Suppressor macrophage (primary cell): ENCODE measurements at regions not wholly inside any gene's neighbourhood (a gene's known extent, or its start where the extent isn't known, plus 50 kb on each side); places are given as distances from the start of the nearest gene placed in this dataset.
"Not testable (repeated sequence)": the region's sequence is repeated elsewhere in the genome, so short reads cannot be mapped to it uniquely, and the experiment has no call there.

Source experiments
- DNase-seq, 4 experiments: peaks; one replicate each; pipeline ENCODE4 v3.0.0-alpha.2; 2020 to 2022

DNA sequence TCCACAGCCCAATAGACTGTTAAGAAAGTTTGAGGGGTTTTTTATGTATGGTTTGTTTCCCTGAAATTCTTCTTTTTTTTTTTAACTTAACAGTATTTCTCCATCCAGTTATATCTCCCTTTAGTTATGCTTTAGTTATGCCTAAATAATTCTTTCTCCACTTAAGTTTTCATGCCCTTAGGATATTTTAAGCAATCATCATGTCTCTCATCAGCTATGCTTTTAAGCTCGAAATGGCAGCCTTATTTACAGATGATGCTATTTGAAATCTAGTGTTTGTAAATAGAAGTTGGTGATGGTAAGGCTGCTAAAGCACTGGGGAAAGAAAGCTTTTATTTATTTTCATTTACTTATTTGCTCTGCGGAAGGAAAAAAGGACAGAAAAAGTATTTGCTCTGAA, 439.3 kb downstream of the TFAP2B start:
- no peak for DNase-seq

DNA sequence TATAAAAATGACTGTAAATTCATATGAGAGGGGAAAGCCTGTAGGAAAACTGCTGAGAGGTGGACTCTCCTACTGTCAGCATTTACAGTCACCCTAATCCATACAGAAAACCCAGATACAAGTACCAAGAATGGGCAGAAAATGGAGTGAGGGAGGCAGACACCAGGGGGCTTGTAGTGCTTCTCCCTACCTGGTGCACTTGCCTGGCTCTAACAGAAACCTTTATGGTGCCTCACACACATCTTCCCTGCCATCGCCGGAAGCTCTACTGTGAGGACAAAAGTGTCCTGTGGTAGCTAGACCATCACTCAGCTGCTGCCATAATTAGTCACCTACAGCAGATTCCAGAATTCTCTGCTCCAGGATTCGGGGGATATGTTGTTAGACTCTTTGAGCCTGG, 441.3 kb downstream of the TFAP2B start:
- DNase-seq, result no peak

DNA sequence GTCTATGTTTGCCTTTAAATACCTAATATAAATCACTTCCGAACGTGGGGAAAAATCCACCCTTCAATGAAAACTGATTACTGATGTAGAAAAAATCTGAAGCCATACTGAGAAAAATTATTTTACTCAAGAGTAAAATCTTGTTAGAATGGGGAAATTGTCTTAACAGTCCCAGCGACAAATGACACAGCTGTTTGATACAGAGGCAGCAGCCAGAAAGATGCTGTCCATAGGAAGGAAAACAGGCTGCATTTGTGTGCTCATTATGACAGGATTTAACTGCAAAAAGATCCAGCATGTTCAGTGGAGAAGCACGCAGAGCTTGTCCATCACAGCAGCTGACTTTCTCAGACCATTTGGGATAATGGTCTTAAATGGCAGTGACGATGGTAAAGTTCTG, 443.0 kb downstream of the TFAP2B start:
- DNase-seq, result no peak

DNA sequence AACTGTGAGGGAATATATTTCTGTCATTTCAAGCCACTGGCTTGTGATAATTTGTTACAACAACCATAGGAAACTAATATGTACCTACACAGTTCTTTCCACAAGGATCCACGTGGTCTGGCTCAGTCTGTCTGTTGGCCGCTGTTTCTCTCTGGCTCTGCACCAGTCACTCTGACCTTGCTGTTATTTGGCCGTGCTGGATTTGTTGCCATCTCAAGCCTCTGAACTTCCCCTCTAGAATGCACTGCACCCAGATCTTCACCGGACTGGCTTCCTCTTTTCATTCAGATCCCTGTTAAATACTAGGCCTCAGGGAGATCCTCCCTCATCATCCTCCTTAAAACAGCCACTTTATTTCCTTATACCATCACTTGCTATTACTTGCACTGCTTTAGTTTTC, 446.8 kb downstream of the TFAP2B start:
- DNase-seq, result peak; percentile 64 to 84 (median 78)

DNA sequence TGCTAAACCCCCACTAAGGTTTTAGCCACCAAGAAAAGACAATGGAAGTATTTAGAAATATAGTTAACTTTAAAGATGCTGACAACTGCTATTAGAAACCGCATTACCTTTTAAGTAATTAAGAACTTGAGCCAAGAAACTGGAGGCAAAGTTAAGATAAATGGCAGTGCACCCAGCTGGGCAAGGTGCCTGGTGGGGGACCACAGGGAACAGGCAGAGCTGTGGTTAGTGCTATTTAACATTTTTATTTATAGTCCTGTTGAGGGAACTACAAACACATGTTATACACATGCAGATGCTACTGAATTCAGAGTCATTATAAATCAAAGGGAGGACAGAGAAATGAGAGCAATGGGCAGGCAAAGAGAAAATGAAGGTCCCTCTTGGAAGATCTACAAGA, 447.9 kb downstream of the TFAP2B start:
- no peak for DNase-seq

DNA sequence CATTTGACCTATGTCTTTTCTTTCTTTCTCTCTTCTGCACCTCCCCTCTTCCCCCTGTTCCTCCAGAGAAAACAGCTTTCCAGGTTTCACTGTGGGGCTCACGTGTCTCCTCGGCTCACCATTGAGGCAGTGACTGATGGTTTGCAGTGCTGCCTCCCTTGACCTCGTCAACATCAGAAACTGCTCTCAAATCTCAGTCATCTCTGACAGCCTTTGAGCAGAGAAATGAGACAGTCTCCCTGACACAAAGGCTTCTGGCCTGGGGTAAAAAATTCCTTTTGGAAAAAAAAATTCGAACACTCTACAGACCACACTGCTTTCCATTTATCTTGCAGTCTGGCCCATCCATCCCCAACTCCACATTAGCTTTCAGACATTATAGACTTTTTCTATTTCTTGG, 450.0 kb downstream of the TFAP2B start:
- no peak for DNase-seq

DNA sequence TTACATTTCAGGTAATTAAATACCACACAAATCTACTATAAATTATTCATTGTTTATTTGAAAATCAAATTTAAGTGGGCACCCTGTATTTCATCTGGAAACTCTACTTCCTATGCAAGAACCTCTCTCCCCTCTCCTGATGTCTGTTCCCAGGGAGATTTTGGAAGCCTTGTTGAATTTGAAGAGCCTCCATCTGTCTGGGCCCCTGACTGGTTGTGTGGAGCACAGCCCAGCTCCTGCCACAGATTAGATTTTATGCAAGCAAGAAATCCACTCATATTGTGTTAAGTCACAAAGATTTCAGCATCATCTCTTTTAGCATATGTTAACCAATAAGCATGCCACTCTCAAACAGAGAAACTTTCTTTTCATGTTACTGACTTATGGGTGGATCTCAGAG, 451.2 kb downstream of the TFAP2B start:
- no peak for DNase-seq

DNA sequence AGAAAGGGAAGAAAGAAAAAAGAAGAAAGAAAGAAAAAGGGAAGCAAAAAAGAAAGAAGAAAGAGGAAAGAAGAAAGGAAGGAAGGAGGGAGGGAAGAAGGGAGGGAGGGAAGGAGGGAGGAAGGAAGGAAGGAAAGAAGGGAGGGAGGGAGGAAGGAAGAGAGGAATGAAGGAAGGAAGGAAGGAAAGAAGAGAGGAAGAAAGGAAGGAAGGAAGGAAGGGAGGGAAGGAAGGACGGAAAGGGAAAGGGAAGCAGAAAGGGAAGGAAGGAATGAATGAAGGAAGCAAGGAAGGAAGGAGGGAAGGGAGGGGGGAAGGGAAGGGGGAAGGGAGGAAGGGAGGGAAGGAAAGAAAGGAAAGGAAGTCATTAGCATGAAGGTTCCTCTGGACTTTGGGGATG, 452.9 kb downstream of the TFAP2B start:
- DNase-seq, result no peak

DNA sequence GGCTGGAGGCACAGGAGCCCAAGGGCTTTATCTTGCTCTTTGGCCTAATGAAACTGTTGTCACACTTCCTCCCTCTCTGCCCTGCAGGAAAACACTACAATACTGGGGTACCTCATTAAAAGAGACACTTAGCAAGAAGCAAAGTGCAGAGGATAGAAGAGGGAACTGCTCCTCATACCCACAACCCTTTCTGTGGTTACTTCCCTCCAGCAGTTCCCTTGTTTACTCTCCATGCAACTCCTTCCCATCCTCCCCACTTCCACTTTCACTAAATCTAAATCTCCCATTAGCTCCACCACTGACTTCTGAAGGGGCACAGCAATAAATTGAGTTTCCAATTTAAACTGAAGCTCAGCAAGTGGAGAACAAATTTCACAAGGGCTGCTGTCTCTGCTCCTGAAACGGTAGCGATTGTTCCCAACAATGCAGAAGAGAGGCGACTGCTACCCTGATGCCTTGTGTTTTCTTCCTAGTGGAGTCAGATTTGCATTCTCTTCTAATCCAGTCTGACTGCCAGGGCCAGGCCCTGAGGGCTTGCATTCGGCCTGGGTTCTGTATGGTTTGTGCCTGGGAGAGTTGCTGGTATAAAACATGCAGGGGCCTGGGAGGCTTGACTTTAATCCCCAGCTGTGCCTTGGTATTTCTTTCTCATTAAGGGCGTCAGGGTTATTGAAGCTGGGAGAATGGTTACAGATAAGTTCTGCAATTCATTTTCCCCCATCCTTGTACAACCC, 454.7 kb downstream of the TFAP2B start:
- peak; percentile 58 to 83 (median 70) for DNase-seq

DNA sequence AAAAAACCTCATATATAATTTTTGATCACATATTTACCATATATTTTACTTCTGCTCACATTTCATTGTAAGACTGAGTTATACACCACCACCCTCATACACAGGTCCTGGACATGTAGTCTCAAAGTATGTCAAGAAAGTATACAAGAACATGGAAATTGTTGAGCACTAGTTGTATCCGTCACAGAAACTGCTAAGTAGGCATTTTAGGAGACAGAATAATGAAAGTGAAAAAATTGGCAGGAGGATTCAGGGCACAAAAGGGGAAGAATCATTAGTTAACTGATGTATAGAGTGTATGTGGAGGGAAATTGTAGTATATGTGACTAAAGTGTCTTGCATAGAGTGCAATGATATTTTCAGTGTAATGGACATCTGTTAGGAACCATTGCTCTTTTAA, 458.8 kb downstream of the TFAP2B start:
- peak in 2 of 4 experiments; percentile 33 to 52 for DNase-seq

DNA sequence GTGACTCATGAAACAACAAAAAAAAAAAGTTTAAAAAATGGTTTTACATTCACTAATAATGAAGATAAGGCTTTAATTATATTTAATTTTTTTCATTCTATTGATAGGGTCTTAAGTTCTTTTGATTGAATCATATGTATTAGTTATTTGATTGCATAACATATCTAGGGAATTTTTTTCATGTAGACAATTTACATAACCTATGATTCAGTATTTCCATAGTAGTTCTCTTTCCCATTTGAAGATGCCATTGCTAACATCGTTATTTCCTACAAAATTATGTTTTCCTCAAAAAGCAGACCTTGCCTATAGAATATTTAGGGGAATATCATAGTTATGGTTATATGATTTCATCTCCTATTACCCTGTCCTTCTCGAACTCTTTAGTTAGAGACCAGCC, 463.4 kb downstream of the TFAP2B start:
- DNase-seq, result no peak

DNA sequence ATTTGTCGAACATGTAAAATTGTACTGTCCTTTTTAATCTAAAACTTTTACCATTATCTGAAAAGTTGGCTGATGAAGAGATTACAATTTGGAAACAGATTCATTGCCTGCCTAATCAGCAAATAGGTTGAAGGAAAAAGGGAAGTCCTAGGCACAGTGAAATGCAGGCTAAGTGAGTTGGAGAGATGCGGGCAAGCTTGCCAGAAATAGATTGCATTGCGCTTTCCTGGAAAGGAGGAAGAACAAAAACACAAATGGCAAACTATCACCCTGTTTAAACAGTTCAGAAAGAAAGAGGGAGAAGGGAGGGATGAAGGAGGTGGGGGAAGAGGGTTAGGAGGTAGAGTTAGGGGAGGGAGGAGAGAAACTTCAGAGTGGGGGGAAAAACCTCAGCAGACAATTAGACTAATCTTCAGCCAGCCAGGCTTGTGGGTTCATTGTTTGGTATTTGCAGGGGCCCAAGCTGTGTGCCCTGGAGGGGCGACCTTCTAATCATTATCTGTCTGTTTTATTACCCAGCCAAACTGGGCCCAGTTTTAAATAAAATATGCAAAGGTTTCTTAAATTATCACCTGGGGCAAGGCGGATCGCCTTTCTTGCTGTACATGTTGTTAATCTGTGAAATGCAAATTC, 465.2 kb downstream of the TFAP2B start:
- DNase-seq, result peak; percentile 46 to 75 (median 60)

DNA sequence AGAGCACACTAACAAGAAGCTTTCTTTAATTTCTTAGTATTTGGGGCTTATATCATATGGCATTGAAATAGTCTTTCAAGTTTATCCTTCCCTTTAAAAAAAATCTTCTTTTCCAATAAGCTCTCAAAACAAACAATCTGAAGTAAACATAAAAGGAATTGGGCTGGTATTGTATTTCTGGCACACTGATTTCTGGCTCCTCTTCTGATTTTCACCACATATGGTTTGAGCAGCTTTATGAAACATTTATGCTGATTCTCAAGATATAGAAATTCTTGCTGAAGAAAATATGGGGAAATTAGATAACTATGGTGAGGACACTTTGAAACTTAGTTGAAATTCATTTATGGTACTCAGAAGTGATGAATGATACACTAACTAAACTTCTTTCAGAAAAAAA, 467.2 kb downstream of the TFAP2B start:
- DNase-seq, result no peak

DNA sequence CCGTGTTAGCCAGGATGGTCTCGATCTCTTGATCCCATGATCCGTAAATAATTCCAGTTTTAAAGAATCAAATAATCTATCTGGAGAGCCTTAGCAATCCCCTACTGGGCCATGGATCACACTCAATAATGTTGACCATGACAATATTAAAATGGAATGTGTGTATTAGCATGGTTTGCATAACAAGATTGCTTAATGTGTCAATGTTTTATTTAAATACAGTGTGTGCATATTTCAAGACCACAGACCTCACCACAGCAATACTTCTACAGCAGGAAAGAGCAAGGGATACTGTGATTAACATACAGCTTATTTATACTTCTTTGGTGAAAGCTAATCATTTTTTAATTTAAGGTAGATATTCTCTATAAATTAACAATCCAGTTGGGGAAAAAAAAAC, 470.4 kb downstream of the TFAP2B start:
- no peak for DNase-seq

DNA sequence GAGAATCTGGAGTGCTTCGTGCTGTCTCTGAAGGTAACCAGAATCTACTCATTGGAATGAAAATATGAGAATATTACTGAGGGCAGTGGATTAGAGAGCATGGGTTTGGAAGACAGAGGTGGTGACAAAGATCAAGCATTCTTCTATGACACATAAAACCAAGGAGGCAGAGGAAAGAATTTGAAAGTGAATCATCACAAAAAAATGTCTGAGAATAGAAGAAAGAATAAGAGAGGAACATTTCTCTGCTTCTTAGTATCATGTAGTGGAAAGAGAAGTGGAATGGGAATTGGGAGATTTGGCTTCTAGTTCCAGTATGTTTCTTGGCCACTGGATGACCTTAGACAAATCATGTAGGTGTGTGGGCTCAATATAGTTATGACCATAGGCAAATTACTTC, 474.0 kb downstream of the TFAP2B start:
- no peak for DNase-seq

DNA sequence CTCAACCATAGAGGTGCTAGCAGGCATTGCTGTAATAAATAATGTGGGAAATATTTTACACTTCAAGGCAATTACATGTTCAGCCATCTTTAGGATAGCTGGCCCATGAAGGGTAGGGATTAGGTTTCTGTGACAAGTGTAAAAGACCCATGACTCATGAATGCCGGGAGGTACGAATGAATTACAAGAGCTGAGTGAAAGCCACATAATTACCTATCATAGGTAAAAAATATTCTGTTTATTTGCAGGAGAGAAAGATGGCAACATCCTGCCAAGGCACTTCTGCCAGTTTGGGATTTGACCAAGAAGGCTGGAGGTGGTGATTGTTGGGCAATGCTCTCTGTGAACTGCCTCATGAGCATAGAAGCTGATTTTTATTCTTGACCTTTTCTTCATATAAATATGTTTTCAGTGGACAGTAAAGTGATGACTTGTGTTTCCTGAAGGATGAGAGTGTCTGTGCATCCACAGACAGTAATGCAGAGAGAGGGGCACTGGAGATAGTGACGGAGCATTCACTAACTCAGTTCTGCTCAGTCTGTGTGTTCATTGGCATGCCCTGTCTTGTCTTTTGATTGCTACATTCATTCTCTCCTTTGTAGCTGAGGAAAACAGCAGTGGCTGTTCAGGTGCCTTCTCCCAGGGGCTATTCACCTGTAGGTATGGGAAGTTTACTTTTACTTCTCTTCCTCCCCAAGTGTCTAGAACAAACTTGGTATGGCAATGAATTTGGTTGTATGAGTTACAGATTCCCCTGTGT, 481.1 kb downstream of the TFAP2B start:
- peak in 3 of 4 experiments; percentile 6 to 14 (median 10) for DNase-seq

DNA sequence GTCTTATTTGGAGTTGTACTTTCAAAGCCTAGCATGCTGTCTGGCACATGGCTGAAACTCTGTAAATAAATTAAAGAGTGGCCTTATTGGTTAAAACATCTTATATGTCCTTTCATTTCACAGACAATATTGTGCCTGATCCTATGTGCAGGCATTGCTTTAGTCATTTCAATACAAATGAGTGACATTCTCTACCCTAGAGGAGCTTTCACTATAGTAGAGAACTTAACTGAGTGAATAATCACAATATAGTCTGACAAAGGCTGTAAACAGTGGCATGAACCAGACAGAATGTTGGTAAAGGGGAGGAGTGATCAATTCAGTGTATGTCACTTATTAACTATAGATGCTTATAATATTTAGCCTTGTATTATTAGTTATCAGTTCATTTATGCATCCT, 481.8 kb downstream of the TFAP2B start:
- DNase-seq, result no peak

DNA sequence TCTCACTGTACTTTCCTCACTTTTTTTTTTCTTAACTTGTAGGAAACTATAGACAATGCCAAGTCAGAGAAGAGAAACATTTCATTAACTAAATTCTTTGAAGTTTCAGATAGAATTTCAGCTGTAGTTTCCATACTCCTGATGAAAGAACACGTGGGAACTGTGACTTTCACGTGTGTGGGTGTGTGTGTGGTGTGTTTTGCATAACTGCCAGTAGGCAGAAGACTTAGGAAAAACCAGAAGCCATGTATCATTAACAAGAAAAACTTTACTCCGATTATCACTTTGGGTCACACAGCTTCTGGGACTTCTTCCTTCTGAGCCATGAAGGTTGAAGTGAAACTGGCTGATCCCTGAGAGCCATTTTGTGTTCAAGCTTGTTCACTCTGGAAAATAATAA, 483.3 kb downstream of the TFAP2B start:
- DNase-seq, result peak; percentile 50 to 83 (median 74)

DNA sequence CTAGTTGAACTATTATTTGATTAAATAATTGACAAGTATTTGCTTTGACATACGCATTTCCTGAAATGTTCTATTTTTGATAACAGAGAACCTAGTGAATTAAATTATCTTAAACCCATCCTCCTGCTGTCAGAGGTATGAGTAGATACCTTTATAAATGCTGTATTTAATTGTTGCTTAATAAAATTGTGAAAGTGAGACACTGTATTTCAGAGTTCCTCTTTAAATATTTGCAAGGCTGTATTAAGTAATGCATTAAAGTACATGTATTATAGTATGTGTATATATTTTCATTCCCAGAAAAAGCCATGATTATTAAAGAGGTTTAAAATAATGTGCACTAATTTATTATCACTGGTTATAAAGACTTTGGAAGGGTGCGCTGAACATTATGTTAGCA, 483.8 kb downstream of the TFAP2B start:
- DNase-seq, result peak in 2 of 4 experiments; percentile 56 to 63

DNA sequence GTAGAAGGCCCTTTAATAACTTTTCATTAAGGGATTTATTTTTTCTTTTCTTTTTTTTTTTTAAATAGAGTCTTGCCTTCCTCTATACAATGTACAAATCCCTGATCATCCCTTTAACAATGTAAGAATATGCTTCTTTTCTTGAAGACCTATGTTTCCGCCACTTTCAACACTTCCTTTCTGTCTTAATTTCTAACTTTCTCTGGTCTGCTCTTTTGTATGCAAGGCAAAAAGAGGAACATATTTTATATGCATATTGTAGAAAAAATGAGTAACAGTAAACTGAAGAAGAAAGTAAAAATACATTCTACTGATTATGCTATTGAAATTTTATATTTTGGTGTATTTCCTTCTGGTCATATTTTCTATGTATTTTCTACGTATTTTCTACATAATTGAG, 484.7 kb downstream of the TFAP2B start:
- peak; percentile 6 to 77 (median 42) for DNase-seq

DNA sequence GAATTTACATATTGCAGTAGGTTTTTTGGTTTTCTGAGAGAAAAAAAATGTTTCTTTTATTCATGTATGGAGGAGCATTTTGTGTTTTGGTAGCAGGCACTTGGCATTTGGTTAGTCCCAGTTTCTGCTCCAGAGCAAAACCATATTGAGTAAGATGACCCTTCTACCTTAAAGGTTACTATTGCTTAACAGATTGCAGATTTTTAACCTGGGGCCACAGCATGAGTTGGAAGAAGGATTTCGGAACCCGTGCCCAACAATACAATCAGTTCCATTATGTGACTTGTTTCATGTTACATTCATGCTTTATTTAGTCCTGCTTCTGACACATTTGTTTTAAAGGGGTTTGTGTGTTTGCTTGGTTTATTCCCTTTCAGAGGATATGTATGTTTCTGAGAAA, 496.3 kb downstream of the TFAP2B start:
- no peak for DNase-seq

DNA sequence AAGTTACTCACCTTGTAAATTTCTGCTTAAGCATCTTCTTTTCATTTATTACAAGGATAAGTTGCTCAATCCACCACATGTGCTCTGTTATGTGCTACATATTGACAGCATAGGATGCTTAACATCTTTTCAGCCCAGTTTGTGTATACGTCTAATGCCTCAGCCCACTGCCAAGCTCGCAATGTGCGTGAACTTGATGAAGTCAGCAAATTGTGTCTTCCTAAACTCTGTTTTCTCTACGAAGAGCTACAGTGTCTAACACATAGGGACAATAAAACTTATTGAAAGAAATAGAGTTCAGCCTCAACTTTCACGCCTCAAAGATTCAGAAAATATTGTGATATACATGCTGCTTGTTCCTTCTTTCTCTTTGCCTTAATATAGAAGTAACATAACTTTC, 500.0 kb downstream of the TFAP2B start:
- DNase-seq, result no peak

DNA sequence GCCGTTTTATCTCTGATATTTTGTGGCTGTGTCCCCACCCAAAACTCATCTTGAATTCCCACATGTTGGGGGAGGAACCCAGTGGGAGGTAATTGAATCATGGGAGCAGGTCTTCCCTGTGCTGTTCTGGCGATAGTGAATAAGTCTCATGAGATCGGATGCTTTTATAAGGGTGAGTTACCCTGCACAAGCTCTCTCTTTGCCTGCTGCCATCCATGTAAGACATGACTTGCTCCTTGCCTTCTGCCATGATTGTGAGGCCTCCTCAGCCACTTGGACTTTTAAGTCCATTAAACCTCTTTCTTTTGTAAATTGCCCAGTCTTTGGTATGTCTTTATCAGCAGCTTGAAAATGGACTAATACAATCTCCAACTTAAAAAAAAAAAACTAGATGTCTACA, 502.8 kb downstream of the TFAP2B start:
- DNase-seq, result not testable (repeated sequence)

DNA sequence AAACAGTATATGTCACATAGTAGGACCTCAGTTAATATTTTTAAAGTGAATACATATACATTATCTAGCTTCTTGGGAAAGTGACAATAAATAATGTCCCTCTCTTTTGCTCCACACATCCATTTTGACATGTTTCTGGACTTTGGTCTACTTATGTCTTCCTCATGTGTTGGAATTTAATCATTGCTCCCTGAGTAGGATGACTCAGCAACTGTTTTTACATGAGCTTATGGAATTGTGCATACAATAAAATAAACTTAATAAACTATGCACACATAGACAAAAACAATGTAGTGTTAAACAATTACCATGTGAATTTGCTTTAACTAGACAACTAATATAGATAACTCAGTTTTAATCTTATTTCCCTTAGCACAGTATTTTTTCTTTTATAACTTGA, 503.8 kb downstream of the TFAP2B start:
- no peak for DNase-seq
